ENCODE measurements at regions not wholly inside any gene's neighbourhood (a gene's known extent, or its start where the extent isn't known, plus 50 kb on each side); places are given as distances from the start of the nearest gene placed in this dataset.
"Not testable (repeated sequence)": the region's sequence is repeated elsewhere in the genome, so short reads cannot be mapped to it uniquely, and the experiment has no call there.

DNA sequence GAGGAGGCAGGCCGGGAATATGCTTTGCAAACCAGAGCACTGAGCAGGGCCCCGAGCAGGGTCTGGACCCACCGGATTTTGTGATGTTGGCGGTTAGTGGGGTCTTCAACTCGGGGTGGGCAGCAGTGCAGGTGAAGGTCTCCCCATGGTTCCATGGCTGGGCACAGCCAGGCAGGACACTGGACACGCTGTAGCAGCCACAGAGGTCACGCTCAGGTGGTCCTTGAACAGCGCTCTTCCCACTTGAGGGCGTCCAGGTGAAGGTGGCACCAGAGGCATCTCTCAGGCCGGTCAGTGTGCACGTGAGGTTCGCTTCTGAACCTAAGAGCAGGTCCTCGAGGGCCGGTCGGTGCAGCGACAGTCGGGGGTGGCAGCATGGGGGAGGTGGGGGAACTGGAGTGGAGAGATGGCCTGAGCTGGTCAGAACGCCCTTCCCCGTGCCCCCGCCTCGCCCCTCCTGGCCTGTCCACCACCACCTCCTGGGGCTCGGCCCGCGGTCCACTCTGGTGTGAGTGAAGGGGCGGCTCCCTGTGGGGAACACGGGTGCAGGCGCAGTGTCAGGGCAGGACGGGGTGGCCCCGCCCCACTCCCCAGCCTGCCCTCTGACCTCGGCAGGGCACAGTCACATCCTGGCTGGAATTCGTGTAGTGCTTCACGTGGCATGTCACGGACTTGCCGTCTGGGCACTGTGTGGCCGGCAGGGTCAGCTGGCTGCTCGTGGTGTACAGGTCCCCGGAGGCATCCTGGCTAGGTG is 61.3 kb downstream of the TMEM121 start:
- TF ChIP-seq, protein P1, sequence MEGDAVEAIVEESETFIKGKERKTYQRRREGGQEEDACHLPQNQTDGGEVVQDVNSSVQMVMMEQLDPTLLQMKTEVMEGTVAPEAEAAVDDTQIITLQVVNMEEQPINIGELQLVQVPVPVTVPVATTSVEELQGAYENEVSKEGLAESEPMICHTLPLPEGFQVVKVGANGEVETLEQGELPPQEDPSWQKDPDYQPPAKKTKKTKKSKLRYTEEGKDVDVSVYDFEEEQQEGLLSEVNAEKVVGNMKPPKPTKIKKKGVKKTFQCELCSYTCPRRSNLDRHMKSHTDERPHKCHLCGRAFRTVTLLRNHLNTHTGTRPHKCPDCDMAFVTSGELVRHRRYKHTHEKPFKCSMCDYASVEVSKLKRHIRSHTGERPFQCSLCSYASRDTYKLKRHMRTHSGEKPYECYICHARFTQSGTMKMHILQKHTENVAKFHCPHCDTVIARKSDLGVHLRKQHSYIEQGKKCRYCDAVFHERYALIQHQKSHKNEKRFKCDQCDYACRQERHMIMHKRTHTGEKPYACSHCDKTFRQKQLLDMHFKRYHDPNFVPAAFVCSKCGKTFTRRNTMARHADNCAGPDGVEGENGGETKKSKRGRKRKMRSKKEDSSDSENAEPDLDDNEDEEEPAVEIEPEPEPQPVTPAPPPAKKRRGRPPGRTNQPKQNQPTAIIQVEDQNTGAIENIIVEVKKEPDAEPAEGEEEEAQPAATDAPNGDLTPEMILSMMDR (IDR thresholded peaks at IDR 0.05; ENCODE audit: low read depth, low read length, missing input control) = not testable (repeated sequence)
- TF ChIP-seq YY1 (IDR thresholded peaks at IDR 0.05); RXRA (IDR thresholded peaks at IDR 0.05); JUND (IDR thresholded peaks at IDR 0.05); EGR1 (IDR thresholded peaks at IDR 0.05; ENCODE audit: low read depth in 2 of 2): not testable (repeated sequence)
- TF ChIP-seq, protein P2, sequence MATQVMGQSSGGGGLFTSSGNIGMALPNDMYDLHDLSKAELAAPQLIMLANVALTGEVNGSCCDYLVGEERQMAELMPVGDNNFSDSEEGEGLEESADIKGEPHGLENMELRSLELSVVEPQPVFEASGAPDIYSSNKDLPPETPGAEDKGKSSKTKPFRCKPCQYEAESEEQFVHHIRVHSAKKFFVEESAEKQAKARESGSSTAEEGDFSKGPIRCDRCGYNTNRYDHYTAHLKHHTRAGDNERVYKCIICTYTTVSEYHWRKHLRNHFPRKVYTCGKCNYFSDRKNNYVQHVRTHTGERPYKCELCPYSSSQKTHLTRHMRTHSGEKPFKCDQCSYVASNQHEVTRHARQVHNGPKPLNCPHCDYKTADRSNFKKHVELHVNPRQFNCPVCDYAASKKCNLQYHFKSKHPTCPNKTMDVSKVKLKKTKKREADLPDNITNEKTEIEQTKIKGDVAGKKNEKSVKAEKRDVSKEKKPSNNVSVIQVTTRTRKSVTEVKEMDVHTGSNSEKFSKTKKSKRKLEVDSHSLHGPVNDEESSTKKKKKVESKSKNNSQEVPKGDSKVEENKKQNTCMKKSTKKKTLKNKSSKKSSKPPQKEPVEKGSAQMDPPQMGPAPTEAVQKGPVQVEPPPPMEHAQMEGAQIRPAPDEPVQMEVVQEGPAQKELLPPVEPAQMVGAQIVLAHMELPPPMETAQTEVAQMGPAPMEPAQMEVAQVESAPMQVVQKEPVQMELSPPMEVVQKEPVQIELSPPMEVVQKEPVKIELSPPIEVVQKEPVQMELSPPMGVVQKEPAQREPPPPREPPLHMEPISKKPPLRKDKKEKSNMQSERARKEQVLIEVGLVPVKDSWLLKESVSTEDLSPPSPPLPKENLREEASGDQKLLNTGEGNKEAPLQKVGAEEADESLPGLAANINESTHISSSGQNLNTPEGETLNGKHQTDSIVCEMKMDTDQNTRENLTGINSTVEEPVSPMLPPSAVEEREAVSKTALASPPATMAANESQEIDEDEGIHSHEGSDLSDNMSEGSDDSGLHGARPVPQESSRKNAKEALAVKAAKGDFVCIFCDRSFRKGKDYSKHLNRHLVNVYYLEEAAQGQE (IDR thresholded peaks at IDR 0.05) = not testable (repeated sequence)
